ENCODE measurements at regions not wholly inside any gene's neighbourhood (a gene's known extent, or its start where the extent isn't known, plus 50 kb on each side); places are given as distances from the start of the nearest gene placed in this dataset.

GRCh38 chr5:143707806-143708205 is 104.2 kb upstream of the HMHB1 start:
- no peak for TF ChIP-seq CTCF (IDR thresholded peaks at IDR 0.05)
- no peak for TF ChIP-seq POLR2A (IDR thresholded peaks at IDR 0.05)

All from body of pancreas (tissue), 4 donors.